Mesenchymal stem cell (in vitro differentiated cells and primary cell): ENCODE measurements at regions not wholly inside any gene's neighbourhood (a gene's known extent, or its start where the extent isn't known, plus 50 kb on each side); places are given as distances from the start of the nearest gene placed in this dataset.

Experiments used
- DNase-seq: peaks from one replicate; pipeline ENCODE4 v3.0.0-alpha.2; 2013
- H2AFZ ChIP-seq: one replicate; pipeline ENCODE4 v1.6.1; 2013; ENCODE audit warnings: low read depth, mild to moderate bottlenecking, control low read depth, inconsistent platforms, low read length, moderate library complexity
- H2AK5ac ChIP-seq: 2 replicates; pipeline ENCODE4 v1.6.1; 2013; ENCODE audit warnings: low read length, moderate library complexity, mild to moderate bottlenecking, inconsistent platforms; ENCODE audit not compliant: severe bottlenecking
- H2BK120ac ChIP-seq: one replicate; pipeline ENCODE4 v1.6.1; 2013; ENCODE audit warnings: low read depth, mild to moderate bottlenecking, inconsistent platforms, low read length, moderate library complexity
- H2BK12ac ChIP-seq, 2 experiments: one replicate each; pipeline ENCODE4 v1.6.1; 2013; ENCODE audit warnings: inconsistent platforms in 2 of 2, low read length in 2 of 2, mild to moderate bottlenecking in 2 of 2, moderate library complexity in 2 of 2, control low read depth in 1 of 2
- H2BK15ac ChIP-seq: one replicate; pipeline ENCODE4 v1.6.1; 2013; ENCODE audit warnings: mild to moderate bottlenecking, low read depth, inconsistent platforms; ENCODE audit not compliant: poor library complexity, severe bottlenecking
- H2BK5ac ChIP-seq: 2 replicates; pipeline ENCODE4 v1.6.1; 2013; ENCODE audit warnings: low read depth, mild to moderate bottlenecking, low read length, control low read depth, inconsistent platforms; ENCODE audit not compliant: poor library complexity, severe bottlenecking
- H3K14ac ChIP-seq, 2 experiments: one replicate each; pipeline ENCODE4 v1.6.1; 2013; ENCODE audit warnings: inconsistent platforms in 2 of 2, low read length in 2 of 2, control low read depth in 1 of 2, mild to moderate bottlenecking in 1 of 2, moderate library complexity in 1 of 2
- H3K18ac ChIP-seq, 2 experiments: one replicate each; pipeline ENCODE4 v1.6.1; 2013; ENCODE audit warnings: inconsistent platforms in 2 of 2, low read length in 2 of 2, control low read depth in 1 of 2, low read depth in 1 of 2, mild to moderate bottlenecking in 1 of 2
- H3K23ac ChIP-seq, 2 experiments: one replicate each; pipeline ENCODE4 v1.6.1; 2013; ENCODE audit warnings: inconsistent platforms in 2 of 2, low read length in 2 of 2, mild to moderate bottlenecking in 2 of 2, moderate library complexity in 2 of 2, control low read depth in 1 of 2
- H3K27ac ChIP-seq: 2 replicates; pipeline ENCODE4 v1.5.1; 2013; ENCODE audit warnings: mild to moderate bottlenecking, moderate library complexity, low read length, control low read depth, inconsistent platforms; ENCODE audit not compliant: poor library complexity, severe bottlenecking
- H3K27me3 ChIP-seq, 2 experiments: 2 replicates each; pipeline versions ENCODE4 v1.6.1 to v1.7.0; 2013; ENCODE audit warnings: low read length in 2 of 2, mild to moderate bottlenecking in 2 of 2, moderate library complexity in 2 of 2, control low read depth in 1 of 2, inconsistent platforms in 1 of 2; ENCODE audit not compliant: control insufficient read depth in 1 of 2, insufficient read depth in 1 of 2
- H3K36me3 ChIP-seq, 2 experiments: 2 replicates each; pipeline versions ENCODE4 v1.6.1 to v1.7.0; 2013; ENCODE audit warnings: low read length in 2 of 2, control low read depth in 1 of 2, inconsistent platforms in 1 of 2, low read depth in 1 of 2, mild to moderate bottlenecking in 1 of 2; ENCODE audit not compliant: insufficient read depth in 2 of 2, control insufficient read depth in 1 of 2
- H3K4ac ChIP-seq, 2 experiments: one replicate each; pipeline ENCODE4 v1.6.1; 2013; ENCODE audit warnings: inconsistent platforms in 2 of 2, low read length in 2 of 2, mild to moderate bottlenecking in 2 of 2, moderate library complexity in 2 of 2, control low read depth in 1 of 2, low read depth in 1 of 2
- H3K4me1 ChIP-seq: 2 replicates; pipeline ENCODE4 v1.6.1; 2013; ENCODE audit warnings: low read depth, low read length, control low read depth; ENCODE audit not compliant: control insufficient read depth, insufficient read depth
- H3K4me2 ChIP-seq: 2 replicates; pipeline ENCODE4 v1.6.1; 2013; ENCODE audit warnings: low read length, mild to moderate bottlenecking, inconsistent platforms; ENCODE audit not compliant: poor library complexity, severe bottlenecking
- H3K4me3 ChIP-seq, 2 experiments: 2 replicates each; pipeline versions ENCODE4 v1.5.1 to v1.7.0; 2013; ENCODE audit warnings: low read length in 2 of 2, mild to moderate bottlenecking in 2 of 2, control low read depth in 1 of 2, low read depth in 1 of 2; ENCODE audit not compliant: insufficient read depth in 1 of 2
- H3K79me1 ChIP-seq: replicated peaks from 2 replicates; pipeline ENCODE4 v1.6.1; 2013; ENCODE audit warnings: mild to moderate bottlenecking, control low read depth, low read length, inconsistent platforms; ENCODE audit not compliant: poor library complexity, severe bottlenecking
- H3K9ac ChIP-seq: 2 replicates; pipeline ENCODE4 v1.7.0; 2013; ENCODE audit warnings: mild to moderate bottlenecking, low read length, moderate library complexity
- H3K9me3 ChIP-seq: 2 replicates; pipeline ENCODE4 v1.7.0; 2013; ENCODE audit warnings: mild to moderate bottlenecking, low read length; ENCODE audit not compliant: control insufficient read depth
- H4K8ac ChIP-seq: one replicate; pipeline ENCODE4 v1.6.1; 2013; ENCODE audit warnings: inconsistent platforms, mild to moderate bottlenecking, low read length, moderate library complexity
- H4K91ac ChIP-seq: one replicate; pipeline ENCODE4 v1.6.1; 2013; ENCODE audit warnings: mild to moderate bottlenecking, low read length, inconsistent platforms
- WGBS: methylation state at CpG from one replicate; pipeline ENCODE4 v1.1.7; 2013; ENCODE audit warnings: mixed read lengths; 5-methylcytosine and 5-hydroxymethylcytosine counted together

GRCh38 chr16:51723036-51723724, 572.1 kb upstream of the SALL1 start:
- Histone ChIP-seq H4K91ac (no peak overlapping the region), H3K18ac (no peak overlapping the region), H2AK5ac (no peak overlapping the region), H4K8ac (no peak overlapping the region), H3K4me3 (no peak overlapping the region), H2BK12ac (no peak overlapping the region), H2AFZ (no peak overlapping the region), H3K9ac (no peak overlapping the region), H3K4ac (no peak overlapping the region), H3K9me3 (no peaks in the 10 kb centered on the region), H2BK15ac (no peak overlapping the region), H3K23ac (no peak overlapping the region), H2BK120ac (no peak overlapping the region), H3K27ac (no peak overlapping the region), H3K4me1 (no peaks in the 10 kb centered on the region), H2BK5ac (no peak overlapping the region), H3K36me3 (no peaks in the 10 kb centered on the region), H3K79me1 (no peaks in the 10 kb centered on the region), H3K14ac (no peak overlapping the region), H3K4me2 (no peak overlapping the region), H3K27me3 (peaks cover 0 to 4% of the 10 kb centered on the region in 2 experiments)
- no peak for DNase-seq
- 16% methylated on average over 4 of the region's 8 CpGs for WGBS

- no peak overlapping the region for H2BK12ac ChIP-seq
- no peak overlapping the region for H3K4ac ChIP-seq
- H2BK5ac ChIP-seq, result no peak overlapping the region
- no peak overlapping the region for H3K23ac ChIP-seq
- H3K79me1 ChIP-seq, result no peaks in the 10 kb centered on the region
- no peaks in the 10 kb centered on the region for H3K9me3 ChIP-seq
- no peak overlapping the region for H3K4me3 ChIP-seq
- peaks cover 0 to 4% of the 10 kb centered on the region in 2 experiments for H3K27me3 ChIP-seq
- no peak overlapping the region for H4K8ac ChIP-seq
- no peak overlapping the region for H2BK15ac ChIP-seq
- no peak overlapping the region for H2BK120ac ChIP-seq
- H3K4me2 ChIP-seq, result no peak overlapping the region
- H3K4me1 ChIP-seq, result no peaks in the 10 kb centered on the region
- H3K14ac ChIP-seq, result no peak overlapping the region
- H3K9ac ChIP-seq, result no peak overlapping the region
- H2AFZ ChIP-seq, result no peak overlapping the region
- H2AK5ac ChIP-seq, result no peak overlapping the region
- H4K91ac ChIP-seq, result no peak overlapping the region
- no peak overlapping the region for H3K18ac ChIP-seq
- no peaks in the 10 kb centered on the region for H3K36me3 ChIP-seq
- no peak overlapping the region for H3K27ac ChIP-seq
- DNase-seq, result no peak
Measured at GRCh38 chr16:51722467-51722866, 571.4 kb upstream of the SALL1 start.

- no peak overlapping the region for H2BK5ac ChIP-seq
- no peak overlapping the region for H3K9ac ChIP-seq
- H3K9me3 ChIP-seq, result peaks cover 7% of the 10 kb centered on the region
- no peak overlapping the region for H3K4ac ChIP-seq
- no peaks in the 10 kb centered on the region for H3K79me1 ChIP-seq
- H3K14ac ChIP-seq, result no peak overlapping the region
- no peak overlapping the region for H2BK12ac ChIP-seq
- no peaks in the 10 kb centered on the region for H3K4me1 ChIP-seq
- no peak for DNase-seq
- no peak overlapping the region for H4K8ac ChIP-seq
- H3K4me2 ChIP-seq, result no peak overlapping the region
- no peak overlapping the region for H4K91ac ChIP-seq
- H2AFZ ChIP-seq, result no peak overlapping the region
- H3K27ac ChIP-seq, result no peak overlapping the region
- H3K36me3 ChIP-seq, result no peaks in the 10 kb centered on the region
- 95% methylated on average over 3 of the region's 3 CpGs for WGBS
- no peak overlapping the region for H2BK120ac ChIP-seq
- no peak overlapping the region for H2AK5ac ChIP-seq
- peak overlapping the region in 1 of 2 experiments; percentile 21 for H3K18ac ChIP-seq
- no peak overlapping the region for H3K23ac ChIP-seq
- H3K27me3 ChIP-seq, result peaks cover 0 to 4% of the 10 kb centered on the region in 2 experiments
- H2BK15ac ChIP-seq, result no peak overlapping the region
- H3K4me3 ChIP-seq, result no peak overlapping the region
Measured at GRCh38 chr16:51719376-51719775, 568.3 kb upstream of the SALL1 start.

- Histone ChIP-seq H2BK15ac (no peak overlapping the region), H2AFZ (no peak overlapping the region), H3K27me3 (no peaks in the 10 kb centered on the region), H3K79me1 (no peaks in the 10 kb centered on the region), H2BK120ac (no peak overlapping the region), H2AK5ac (no peak overlapping the region), H3K18ac (no peak overlapping the region), H3K23ac (no peak overlapping the region), H2BK12ac (no peak overlapping the region), H4K91ac (no peak overlapping the region), H3K27ac (no peak overlapping the region), H3K4ac (no peak overlapping the region), H3K4me1 (no peaks in the 10 kb centered on the region), H3K4me3 (no peak overlapping the region), H3K9me3 (peaks cover 8% of the 10 kb centered on the region), H3K9ac (no peak overlapping the region), H2BK5ac (no peak overlapping the region), H3K36me3 (no peaks in the 10 kb centered on the region), H3K14ac (no peak overlapping the region), H3K4me2 (no peak overlapping the region), H4K8ac (no peak overlapping the region)
- 48% methylated on average over 1 of the region's 1 CpG for WGBS
- no peak for DNase-seq
Measured at GRCh38 chr16:51716195-51716594, 565.1 kb upstream of the SALL1 start.
